ENCODE measurements at regions not wholly inside any gene's neighbourhood (a gene's known extent, or its start where the extent isn't known, plus 50 kb on each side); places are given as distances from the start of the nearest gene placed in this dataset.
"Not testable (repeated sequence)": the region's sequence is repeated elsewhere in the genome, so short reads cannot be mapped to it uniquely, and the experiment has no call there.

DNA sequence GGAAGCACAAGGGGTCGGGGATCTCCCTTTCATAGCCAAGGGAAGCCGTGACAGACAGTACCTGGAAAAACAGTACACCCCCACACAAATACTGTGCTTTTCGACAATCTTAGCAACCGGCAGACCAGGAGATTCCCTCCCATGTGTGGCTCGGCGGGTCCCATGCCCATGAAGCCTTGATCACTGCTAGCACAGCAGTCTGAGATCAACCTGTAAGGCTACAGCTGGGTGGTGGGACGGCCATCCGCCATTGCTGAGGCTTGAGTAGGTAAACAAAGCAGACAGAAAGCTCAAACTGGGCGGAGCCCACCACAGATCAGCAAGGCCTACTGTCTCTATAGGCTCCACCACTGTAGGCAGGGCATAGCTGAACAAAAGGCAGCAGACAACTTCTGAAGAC lies 180.2 kb upstream of the SOX6 start:
- no peak for DNase-seq (ENCODE audit: low spot score)

DNA sequence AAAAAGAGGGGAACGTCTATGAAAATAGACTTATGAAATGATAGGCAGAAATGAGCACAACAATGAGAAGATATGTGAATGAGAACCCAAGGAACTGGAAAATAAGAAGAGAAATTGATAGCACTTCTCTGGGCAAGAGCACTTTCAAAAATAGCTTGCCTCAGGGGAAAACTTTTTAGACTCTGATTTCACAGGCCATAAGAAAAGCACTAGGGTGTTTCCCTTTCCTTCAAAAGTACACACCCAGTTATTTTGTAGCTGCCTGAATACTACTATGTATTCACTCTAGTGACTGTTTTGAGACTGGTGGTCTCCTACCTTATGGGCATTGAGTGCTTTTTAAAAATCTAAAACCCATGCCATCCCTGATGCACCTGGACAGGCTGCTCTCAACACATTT lies 172.3 kb upstream of the SOX6 start:
- DNase-seq (ENCODE audit: low spot score): no peak

DNA sequence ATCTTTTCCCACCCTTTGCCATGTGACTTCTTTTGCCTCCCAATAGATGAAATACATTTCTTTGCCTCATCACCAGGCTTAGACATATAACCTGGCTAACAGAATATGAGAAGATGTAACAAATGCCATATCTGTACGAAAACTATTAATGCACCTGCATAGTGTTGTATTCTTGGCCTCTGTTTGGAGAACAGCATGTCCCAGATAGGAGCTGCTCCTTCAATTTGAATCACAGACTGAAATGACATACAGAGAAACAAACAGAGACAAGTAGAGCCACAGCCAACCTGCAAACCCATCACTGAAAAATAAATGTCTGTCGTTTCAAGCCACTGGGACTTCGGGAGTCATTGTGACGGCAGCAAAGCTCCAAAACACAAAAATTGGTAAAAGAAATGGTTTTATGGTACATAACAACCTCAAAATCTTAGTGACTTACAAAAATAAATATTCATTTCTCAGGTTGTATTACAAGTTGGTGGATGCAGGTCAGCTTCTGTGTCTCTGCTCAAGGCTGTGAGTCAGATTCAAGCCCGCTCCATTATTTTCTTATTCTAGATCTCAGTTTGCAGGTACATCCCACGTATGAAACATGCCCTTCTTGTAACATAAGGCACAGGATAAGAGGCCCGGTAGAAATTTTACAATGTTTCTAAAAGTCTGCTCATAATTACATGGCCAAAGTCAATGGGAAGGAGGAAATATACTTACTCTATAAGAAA lies 171.3 kb upstream of the SOX6 start:
- DNase-seq (ENCODE audit: low spot score): no peak

DNA sequence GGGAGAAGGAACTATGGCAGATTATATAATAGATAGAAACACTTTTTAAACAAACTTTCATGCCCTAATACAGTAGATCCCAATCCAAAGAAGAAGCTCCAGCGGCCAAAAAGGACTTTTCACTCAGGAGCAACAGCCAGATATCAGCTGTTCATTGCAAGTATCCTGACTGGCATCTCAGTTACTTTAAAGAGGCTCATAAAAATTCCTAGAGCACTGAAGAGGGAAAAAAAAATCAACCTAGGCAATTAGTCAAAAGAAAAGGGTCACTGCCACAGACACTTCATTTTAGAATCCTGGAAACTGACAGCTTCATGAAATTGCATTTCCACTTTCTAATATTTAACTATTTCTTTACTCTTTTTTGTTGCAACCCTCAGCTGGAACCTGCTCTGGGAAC lies 170.6 kb upstream of the SOX6 start:
- DNase-seq (ENCODE audit: low spot score): no peak

DNA sequence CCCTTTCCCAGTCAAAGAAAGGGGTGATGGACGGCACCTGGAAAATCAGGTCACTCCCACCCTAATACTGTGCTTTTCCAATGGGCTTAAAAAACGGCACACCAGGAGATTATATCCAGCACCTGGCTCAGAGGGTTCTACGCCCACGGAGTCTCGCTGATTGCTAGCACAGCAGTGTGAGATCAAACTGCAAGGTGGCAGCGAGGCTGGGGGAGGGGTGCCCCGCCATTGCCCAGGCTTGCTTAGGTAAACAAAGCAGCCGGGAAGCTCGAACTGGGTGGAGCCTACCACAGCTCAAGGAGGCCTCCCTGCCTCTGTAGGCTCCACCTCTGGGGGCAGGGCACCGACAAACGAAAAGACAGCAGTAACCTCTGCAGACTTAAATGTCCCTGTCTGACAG lies 164.4 kb upstream of the SOX6 start:
- DNase-seq (ENCODE audit: low spot score): not testable (repeated sequence)

DNA sequence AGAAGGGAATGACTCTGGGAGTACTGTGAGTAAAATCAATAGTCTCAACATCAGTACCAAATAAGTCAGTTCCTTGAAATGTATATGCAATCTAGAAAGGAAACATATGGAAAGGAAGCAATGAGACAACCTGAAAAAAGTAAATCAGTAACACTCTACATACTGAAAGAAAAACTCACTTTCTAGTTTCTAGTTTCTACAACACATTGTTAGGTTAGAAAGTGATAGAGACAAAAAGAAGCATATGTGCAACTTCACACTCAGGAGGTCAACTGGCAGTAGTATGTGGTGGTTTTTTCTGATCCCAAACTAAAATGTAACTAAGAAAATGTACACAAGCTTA lies 156.5 kb upstream of the SOX6 start:
- no peak for DNase-seq (ENCODE audit: low spot score)

DNA sequence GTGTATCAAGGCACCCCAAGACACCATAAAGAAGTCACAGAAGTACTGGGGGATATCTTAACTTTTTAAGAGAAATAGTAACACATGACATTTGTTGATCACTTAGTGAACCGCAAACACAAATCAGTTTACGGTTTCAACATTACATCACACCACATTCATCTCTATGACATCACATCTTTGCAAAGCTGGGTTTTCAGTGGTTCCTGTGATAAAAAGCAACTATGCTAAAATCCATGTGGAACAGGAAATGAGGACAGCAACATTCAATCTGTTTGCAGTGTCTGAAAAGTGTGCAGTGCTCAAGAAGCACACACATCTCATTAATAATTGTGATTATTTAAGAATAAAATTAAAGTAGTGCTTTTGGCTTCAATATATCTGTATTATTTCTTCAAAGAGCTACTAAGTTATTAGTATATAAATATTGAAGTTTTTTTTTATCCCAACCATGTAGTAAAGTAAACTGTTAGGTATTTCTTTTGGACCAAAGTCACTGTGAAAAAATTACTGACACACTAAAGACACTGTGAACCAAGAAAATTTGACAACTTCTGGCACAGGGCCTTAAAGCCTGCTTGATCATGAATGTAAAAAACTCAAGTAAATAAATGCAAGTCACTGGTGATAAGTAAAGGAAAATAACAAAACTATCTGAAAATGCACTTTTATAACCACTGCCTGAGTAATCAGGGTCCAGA lies 156.0 kb upstream of the SOX6 start:
- no peak for DNase-seq (ENCODE audit: low spot score)

DNA sequence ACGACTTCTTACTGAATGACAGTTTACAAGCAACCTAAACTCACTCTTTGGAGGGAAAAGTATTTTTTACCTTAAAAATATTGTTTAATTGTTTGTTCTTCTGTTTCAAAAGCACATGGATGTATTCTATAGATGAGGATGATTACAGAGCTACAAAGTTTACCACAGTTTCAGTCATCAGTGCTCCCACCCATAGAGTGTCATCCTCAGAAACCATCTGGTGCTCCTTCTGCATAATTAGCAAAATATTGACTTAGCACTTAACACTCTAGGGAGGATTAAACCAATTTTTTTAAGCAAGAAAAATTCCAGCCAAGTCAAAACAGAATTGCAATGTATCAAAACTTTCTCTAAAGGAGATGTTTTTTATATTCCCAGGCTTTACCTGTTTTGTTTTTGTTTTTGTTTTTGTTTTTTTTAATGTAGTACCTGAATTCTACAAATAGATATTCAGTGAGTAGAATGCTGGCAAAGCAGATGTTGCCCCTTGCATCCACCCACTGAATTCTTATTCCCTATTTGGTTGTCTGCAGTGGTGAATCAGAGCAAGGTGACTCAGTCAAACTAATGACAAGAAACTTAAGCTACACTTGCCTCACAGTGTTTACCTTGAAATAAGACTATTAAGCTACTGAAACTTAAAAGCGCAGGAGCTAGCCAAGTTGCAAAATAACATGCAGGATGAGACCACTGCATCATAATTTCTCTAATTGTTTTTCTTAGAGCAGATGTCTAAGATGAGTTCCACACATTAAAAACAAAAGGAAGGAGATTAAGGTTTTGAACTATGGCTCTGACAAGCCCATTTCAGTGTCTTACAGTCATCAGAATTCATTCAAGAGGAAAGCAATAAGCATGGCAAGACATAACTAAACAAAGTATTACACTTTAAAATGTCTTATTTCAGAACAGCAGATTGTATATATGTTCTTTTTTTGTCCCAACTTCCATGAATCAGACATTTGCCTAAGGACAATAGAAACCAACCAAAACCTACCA lies 155.1 kb upstream of the SOX6 start:
- no peak for DNase-seq (ENCODE audit: low spot score)

DNA sequence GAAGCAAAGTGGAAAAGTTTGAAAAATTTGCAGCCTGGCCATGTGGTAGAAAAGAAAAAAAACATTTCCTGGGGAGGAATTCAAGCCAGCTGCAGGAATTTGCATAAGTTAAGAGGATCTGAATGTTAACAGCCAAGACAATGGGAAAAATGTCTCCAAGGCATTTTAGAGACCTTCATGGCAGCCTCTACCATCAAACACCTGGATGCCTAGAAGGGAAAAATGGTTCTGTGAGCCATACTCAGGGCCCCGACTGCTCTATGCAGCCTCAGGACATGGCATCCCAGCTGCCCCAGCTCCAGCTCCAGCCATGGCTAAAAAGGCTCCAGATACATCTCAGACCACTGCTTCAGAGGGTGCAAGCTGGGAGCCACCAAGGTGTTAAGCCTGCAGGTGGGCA lies 149.1 kb upstream of the SOX6 start:
- no peak for DNase-seq (ENCODE audit: low spot score)

DNA sequence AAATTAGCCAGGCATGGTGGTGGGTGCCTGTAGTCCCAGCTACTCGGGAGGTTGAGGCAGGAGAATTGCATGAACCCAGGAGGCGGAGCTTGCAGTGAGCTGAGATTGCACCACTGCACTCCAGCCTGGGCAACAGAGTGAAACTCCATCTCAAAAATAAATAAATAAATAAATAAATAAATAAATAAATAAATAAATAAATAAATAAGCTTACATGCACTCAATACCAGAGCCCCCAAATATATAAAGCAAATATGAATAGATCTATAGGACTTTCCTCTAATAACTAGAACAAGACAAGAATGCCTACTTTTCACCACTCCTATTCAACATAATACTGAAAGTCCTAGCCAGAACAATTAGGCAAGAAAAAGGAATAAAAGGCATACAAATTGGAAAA lies 147.5 kb upstream of the SOX6 start:
- not testable (repeated sequence) for DNase-seq (ENCODE audit: low spot score)

DNA sequence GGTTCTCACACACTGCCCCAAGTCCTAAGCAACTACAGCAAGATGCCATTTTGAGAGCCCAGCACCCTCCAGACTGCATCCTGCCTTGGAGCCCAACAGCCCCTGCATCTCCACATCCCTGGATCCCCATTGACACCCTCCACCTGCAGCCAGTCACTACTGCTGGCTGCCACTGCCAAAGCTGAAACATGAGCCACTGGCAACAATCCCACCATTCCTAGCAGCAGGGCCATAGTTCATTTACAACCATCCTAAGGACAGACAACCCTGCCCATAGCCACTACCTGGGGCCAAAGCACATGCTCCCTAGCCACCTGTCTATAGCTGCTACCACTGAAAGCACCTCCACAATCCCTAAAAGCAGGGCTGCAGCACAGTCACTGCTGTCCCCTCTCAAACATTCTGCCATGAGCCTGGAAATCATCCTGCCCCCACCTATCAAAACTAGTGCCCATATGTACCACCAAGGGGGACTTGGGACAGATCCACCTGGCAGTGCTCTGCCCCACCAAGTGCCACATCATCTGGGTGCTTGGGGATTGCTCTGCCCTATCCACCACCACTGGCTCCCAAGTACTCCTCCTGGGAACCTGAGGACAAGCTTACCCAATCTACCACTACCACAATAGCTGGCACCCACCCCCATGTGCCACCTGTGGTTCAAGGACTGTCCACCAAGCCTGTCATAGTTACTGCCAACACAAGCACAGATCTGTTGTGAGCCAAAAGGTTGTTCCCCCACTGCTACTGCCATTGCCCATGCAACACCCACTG lies 138.8 kb upstream of the SOX6 start:
- no peak for DNase-seq (ENCODE audit: low spot score)

DNA sequence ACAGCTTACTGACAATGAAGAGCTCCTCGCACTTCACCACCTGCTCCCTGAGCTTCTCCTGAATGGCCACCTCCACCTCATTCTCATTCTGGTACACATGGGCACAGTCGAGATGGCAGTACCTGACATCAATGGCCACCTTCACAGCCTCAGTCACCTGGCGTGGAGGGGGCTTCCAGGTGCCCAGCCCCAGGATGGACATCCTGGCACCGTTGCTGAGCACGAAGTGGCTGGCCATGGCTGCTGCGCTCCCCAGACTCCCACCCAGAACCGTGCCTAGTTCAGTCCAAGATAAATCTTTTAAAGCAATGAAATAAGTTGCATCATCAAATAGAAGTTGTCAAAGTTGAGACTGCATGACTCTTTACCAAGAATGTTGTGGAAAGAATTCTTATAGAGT lies 128.1 kb upstream of the SOX6 start:
- no peak for DNase-seq (ENCODE audit: low spot score)

DNA sequence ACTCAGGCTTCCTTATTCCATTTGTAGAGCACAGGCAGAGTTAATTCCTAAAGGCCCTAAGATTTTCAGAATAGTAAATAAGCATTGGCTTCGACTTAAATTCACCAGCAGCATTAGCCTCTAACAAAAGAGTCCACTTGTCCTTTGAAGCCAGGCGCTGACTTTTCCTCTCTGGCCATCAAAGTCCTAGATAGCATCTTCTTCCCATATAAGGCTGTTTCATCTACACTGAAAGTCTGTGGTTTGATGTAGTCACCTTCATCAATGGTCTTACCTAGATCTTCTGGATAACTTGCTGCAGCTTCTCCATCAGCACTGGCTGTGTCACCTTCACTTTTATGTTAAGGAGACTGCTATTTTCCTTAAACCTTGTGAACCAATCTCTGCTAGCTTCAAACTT lies 118.3 kb upstream of the SOX6 start:
- DNase-seq (ENCODE audit: low spot score): no peak

DNA sequence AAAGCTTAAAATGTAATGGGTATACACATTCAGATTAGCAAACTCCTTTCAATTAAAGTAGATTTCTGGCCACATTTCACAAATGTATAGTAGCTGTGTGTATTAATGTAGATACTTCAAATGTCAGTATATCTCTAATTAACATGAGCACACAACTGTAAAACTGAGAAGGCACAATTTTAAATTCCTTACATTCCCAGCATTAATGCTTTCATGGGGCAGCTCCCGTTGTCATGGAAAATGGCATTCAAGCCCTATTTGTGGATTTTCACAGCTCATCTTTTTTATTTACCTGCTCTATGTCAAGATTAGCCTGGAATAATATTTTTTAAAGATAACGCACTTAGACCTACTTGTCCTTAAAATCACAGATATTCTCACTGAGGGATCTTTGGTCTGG lies 113.6 kb upstream of the SOX6 start:
- no peak for DNase-seq (ENCODE audit: low spot score)

DNA sequence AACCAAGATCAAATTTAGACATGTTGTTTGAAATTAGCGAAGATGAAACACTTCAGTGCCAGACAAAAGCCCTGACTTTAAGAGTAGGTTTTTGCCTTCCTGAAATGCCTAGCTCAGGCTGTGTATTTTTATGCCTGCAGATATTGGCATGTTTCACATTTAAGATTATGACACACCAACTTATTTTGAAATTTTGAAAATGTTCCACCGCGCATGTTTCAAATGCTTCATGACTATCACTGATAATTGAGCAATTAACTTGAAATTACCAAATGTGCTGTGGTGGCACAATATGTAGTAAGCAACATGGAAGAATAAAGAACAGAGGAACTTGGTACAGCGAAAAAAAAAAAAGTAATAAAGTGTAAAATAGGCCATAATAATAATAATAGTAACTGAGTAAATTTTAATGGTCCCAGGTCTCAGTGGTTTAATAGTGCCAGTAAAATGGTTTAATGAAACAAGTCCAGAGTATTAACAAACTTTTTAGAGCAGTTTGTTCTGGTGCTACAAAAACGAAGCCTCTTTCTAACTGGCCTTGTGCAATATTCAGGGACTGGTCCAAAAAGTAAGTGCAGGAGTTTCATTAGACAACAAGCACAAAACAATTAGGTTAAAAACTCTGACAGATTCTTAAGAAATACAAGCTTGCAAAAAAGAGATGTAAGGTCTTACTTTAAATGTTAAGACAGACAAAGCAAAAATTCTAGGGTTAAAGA lies 112.5 kb upstream of the SOX6 start:
- DNase-seq (ENCODE audit: low spot score): no peak

DNA sequence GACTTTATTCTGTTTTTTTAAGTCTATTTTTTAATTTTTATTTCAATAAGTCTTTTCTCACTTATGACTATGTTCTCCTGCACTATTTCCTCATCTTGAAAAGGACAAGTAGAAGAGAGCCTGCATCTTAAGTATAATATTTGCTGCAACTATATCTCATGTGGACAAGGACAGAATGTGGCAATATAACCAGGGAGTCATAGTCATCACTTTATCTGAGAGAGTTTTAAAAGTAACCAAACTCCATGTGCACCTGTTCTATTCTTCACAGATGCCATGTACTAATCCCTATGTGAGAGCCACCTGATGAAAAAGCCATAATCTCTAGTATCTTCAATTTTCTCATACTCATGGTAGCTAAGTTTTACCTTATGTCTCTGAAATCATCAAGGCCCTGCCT lies 104.2 kb upstream of the SOX6 start:
- DNase-seq (ENCODE audit: low spot score): no peak

DNA sequence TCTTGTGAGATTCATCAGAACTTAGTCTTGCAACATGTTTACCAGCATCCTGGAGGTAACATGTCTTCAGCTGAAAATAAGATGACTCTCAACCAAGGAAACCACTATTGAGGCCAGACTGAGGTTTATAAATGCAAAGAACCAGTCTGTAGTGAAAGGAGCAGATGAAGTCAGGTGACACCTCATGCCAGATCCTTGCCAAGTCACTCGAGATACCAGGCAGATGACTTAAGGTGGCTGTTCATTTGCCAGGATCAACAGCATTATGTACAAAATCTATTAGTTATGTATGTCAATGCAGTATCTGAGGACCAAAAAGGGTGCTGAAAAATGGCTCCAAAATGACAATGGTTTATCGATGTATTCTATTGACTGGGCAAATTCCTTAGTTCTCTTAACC lies 100.0 kb upstream of the SOX6 start:
- DNase-seq (ENCODE audit: low spot score): no peak

DNA sequence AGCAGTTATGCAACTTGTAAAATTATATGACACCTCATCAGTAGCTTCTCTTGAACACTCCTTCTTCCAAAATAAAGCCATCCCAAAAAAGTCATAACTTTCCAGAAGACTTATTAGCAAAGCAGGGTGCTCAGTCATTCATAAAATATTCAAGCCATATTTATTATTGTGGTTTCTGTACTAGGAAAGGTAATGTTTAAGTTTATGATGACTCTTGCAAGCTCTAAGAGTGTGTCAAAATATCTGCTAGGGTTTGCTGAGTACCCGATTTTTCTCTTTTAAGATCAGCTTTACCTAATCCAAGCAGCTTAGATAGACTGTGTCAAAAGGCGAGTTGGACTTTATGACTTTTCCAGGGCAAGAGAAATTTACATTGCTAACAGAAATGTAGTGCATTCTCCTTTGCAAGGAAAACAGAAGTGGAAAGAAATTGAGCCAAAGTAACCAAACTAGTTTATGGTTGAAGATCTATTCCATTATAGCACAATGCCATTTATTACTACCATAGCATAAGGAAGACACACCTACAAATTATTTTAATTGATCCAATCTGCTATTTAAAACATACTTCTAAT lies 98.0 kb upstream of the SOX6 start:
- DNase-seq (ENCODE audit: low spot score): no peak

DNA sequence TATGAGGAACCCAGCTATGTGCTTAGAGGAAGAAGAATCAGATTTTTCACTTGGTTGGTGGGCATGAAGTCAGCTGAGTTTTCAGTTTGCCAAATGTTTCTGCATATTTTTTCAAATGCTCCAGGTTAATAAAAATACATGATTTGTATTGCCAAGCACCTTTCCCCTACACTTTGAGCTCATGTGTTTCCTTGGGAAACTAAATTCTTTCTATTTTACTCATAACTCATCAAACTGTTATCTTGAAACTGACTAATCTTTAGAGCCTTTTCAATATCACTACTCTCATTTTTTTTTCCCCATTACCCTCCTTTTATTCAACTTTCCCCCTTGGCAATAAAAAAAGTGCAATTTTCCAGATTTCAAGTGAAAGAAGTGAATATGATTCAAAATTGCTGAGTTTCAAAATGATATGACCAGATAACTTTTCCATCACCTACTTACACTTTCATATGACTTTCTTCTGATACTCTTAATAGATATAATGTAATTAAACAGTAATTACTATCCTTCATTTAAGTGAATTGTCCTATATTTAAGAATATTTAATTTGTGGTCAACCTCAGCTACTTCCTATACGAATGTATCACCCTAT lies 91.9 kb upstream of the SOX6 start:
- no peak for DNase-seq (ENCODE audit: low spot score)

DNA sequence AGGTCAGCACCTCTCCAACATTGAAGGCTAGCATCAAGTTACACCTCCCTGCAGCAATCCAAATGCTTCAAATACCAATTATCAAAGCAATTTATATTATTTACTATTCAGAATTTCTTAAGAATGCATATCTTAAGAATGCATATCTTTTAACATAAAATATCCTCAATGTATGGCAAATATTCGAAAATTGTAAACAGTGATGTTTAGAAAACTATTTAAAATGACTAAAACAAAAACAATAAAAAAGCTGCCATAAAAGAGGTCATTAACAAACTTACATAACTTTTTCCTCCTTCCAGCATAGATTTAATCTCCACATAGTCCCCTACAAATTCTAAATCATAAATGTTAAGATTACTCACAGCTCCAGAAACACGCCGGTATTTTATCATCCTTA lies 85.1 kb upstream of the SOX6 start:
- DNase-seq (ENCODE audit: low spot score): no peak
